ENCODE measurements at regions not wholly inside any gene's neighbourhood (a gene's known extent, or its start where the extent isn't known, plus 50 kb on each side); places are given as distances from the start of the nearest gene placed in this dataset.
"Not testable (repeated sequence)": the region's sequence is repeated elsewhere in the genome, so short reads cannot be mapped to it uniquely, and the experiment has no call there.

GRCh38 chr2:111329309-111329708 is 208.6 kb downstream of the BCL2L11 start:
- not testable (repeated sequence) for H3K36me3 ChIP-seq; H3K27ac ChIP-seq; DNase-seq (ENCODE audit: low read depth in 1 of 2, low spot score in 2 of 2); H3K4me1 ChIP-seq (replicated peaks); H3K27me3 ChIP-seq (replicated peaks); H3K9me3 ChIP-seq (replicated peaks); H3K4me3 ChIP-seq

GRCh38 chr2:111331099-111331724 is 210.5 kb downstream of the BCL2L11 start:
- H3K27me3 ChIP-seq (replicated peaks); H3K36me3 ChIP-seq; H3K27ac ChIP-seq; DNase-seq (ENCODE audit: low read depth in 1 of 2, low spot score in 2 of 2); H3K4me1 ChIP-seq (replicated peaks); H3K9me3 ChIP-seq (replicated peaks); H3K4me3 ChIP-seq: not testable (repeated sequence)

GRCh38 chr2:111335220-111335907 is 214.7 kb downstream of the BCL2L11 start:
- H3K9me3 ChIP-seq (replicated peaks); H3K4me3 ChIP-seq; DNase-seq (ENCODE audit: low read depth in 1 of 2, low spot score in 2 of 2); H3K36me3 ChIP-seq; H3K27ac ChIP-seq; H3K4me1 ChIP-seq (replicated peaks); H3K27me3 ChIP-seq (replicated peaks): not testable (repeated sequence)

GRCh38 chr2:111338474-111338873 is 217.8 kb downstream of the BCL2L11 start:
- DNase-seq (ENCODE audit: low read depth in 1 of 2, low spot score in 2 of 2); H3K4me1 ChIP-seq (replicated peaks); H3K9me3 ChIP-seq (replicated peaks); H3K4me3 ChIP-seq; H3K36me3 ChIP-seq; H3K27ac ChIP-seq; H3K27me3 ChIP-seq (replicated peaks): not testable (repeated sequence)

DNA sequence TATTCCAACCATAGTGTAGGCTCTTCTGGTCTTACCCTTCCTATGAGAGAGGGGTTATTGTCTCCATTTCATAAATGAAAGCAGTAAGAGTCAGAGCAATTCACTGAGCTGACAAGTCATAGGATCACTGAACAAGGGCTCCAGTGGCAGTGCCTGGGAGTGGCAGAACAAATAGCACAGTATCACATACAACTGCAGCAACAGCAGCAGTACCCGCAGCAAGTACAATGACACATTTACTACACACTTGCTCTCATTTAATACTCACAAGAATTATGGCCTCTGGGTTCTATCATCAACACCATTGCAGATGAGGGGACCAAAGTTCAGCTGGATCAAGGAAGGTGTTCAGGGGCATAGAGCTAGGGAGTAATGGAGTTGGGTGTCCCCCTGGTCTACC is 218.8 kb downstream of the BCL2L11 start:
- H3K4me1 ChIP-seq (replicated peaks) = not testable (repeated sequence)

DNA sequence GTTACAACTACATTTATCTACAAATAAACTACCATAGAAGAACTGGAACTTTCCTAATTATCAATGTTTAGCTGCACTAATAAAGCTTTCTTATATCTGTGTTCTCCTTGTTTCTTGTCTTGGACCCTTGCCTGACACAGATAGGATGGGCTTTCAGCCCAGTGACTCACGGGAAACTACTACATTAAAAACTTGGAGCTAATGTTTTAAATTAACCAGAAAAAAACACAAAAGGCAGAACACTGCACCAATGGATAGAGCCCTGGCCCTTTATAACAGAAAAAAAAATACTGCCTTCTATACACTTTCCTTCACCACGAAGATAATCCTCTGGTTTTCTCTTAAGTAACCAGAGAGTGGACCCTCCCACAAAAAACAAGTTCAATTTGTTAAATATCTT is 223.9 kb downstream of the BCL2L11 start:
- H3K27me3 ChIP-seq (replicated peaks) = not testable (repeated sequence)

More for the DNA sequence above, 218.8 kb downstream of the BCL2L11 start:
- DNase-seq (ENCODE audit: low read depth in 1 of 2, low spot score in 2 of 2); H3K27me3 ChIP-seq (replicated peaks); H3K27ac ChIP-seq; H3K9me3 ChIP-seq (replicated peaks); H3K36me3 ChIP-seq; H3K4me3 ChIP-seq: not testable (repeated sequence)

DNA sequence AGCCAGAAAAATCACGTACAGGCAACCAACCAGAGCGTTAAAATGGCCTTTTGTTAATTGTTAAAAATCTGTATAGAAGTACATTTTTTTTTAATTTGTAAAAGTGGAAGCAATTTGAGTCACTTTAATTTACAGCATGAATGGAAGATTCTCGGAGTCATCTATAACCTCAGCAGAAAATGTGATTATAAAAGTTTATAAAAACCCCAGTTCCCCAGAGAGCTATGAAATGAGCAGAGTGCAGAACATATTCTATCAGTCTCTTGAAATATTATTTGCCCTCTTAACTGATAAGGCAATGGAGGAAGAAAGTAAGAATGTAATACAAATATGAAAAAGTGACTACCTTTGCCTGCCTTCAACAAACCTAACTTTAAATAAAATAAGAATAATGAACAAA is 224.7 kb downstream of the BCL2L11 start:
- not testable (repeated sequence) for H3K27ac ChIP-seq; H3K9me3 ChIP-seq (replicated peaks); H3K4me1 ChIP-seq (replicated peaks); H3K27me3 ChIP-seq (replicated peaks); H3K4me3 ChIP-seq; DNase-seq (ENCODE audit: low read depth in 1 of 2, low spot score in 2 of 2); H3K36me3 ChIP-seq

More for the DNA sequence above, 223.9 kb downstream of the BCL2L11 start:
- H3K4me3 ChIP-seq; H3K27ac ChIP-seq; H3K4me1 ChIP-seq (replicated peaks); H3K9me3 ChIP-seq (replicated peaks); DNase-seq (ENCODE audit: low read depth in 1 of 2, low spot score in 2 of 2); H3K36me3 ChIP-seq: not testable (repeated sequence)

GRCh38 chr2:111346018-111346930 is 225.6 kb downstream of the BCL2L11 start:
- not testable (repeated sequence) for H3K27ac ChIP-seq; H3K4me1 ChIP-seq (replicated peaks); H3K27me3 ChIP-seq (replicated peaks); H3K4me3 ChIP-seq; H3K9me3 ChIP-seq (replicated peaks); H3K36me3 ChIP-seq
- peak in 1 of 2 experiments; percentile 9 for DNase-seq (ENCODE audit: low read depth in 1 of 2, low spot score in 2 of 2)

DNA sequence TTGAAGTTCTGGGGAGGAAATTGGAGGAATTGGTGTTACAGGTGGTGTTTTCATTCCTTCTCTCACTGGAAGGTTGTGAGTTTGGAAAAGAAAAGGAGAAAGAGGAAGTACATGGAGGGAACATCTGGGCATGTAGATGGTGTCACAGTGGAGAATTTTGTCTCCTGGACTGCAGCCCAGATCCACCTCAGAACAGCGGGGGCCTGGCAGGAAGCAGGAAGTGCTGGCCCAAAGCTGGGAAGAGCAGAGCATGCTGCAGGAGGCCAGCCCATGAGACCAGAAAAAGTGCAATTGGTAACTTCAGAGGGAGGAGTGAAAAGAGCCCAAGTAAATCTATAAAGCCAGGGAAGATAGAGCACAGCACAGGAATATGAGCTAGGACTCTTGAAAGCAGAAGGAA is 227.0 kb downstream of the BCL2L11 start:
- H3K9me3 ChIP-seq (replicated peaks); H3K27ac ChIP-seq: not testable (repeated sequence)

GRCh38 chr2:111348316-111348715 is 227.6 kb downstream of the BCL2L11 start:
- H3K4me1 ChIP-seq (replicated peaks); H3K27me3 ChIP-seq (replicated peaks); DNase-seq (ENCODE audit: low read depth in 1 of 2, low spot score in 2 of 2); H3K27ac ChIP-seq; H3K36me3 ChIP-seq; H3K9me3 ChIP-seq (replicated peaks); H3K4me3 ChIP-seq: not testable (repeated sequence)

More for the DNA sequence above, 227.0 kb downstream of the BCL2L11 start:
- DNase-seq (ENCODE audit: low read depth in 1 of 2, low spot score in 2 of 2); H3K4me1 ChIP-seq (replicated peaks); H3K27me3 ChIP-seq (replicated peaks); H3K36me3 ChIP-seq; H3K4me3 ChIP-seq: not testable (repeated sequence)

DNA sequence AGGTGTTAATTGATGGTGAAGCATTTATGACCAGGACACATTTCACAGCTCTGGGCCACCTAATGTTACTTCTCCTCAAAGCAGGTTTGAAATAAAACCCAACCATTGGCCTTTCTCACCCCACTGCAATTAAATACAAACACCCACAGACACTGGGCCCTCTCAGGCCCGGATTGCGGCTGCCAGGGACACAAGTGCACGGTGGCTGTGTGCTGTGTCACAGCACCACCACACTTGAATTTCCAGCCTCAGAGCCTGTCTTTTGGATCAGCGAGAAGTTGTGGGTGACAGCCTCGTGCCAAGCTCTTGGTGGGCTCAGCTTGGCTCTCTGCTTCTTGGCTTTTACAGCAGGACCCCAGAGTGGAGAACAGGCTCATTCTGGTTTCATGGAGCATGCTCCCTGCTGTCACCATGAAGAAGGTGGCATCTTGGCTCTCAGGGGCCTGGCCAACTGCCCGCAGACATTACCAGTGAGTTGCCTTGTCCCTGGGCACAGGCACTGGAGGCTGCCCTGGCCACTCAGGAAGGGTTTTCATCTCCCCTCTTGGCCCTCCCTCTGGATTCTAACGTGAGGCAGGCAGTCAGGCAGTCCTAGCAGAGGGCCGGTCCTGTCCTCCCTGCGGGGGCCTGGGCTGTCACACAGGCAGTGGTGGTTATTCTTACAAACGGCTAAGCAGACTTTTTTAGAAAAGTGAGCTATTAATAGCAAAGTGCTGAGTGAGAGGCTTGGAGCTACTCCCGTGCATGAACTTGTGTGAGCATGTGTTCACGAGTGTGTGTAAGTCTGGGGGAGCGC is 234.5 kb downstream of the BCL2L11 start:
- not testable (repeated sequence) for H3K27me3 ChIP-seq (replicated peaks); H3K9me3 ChIP-seq (replicated peaks); DNase-seq (ENCODE audit: low read depth in 1 of 2, low spot score in 2 of 2); H3K36me3 ChIP-seq; H3K27ac ChIP-seq; H3K4me3 ChIP-seq; H3K4me1 ChIP-seq (replicated peaks)

DNA sequence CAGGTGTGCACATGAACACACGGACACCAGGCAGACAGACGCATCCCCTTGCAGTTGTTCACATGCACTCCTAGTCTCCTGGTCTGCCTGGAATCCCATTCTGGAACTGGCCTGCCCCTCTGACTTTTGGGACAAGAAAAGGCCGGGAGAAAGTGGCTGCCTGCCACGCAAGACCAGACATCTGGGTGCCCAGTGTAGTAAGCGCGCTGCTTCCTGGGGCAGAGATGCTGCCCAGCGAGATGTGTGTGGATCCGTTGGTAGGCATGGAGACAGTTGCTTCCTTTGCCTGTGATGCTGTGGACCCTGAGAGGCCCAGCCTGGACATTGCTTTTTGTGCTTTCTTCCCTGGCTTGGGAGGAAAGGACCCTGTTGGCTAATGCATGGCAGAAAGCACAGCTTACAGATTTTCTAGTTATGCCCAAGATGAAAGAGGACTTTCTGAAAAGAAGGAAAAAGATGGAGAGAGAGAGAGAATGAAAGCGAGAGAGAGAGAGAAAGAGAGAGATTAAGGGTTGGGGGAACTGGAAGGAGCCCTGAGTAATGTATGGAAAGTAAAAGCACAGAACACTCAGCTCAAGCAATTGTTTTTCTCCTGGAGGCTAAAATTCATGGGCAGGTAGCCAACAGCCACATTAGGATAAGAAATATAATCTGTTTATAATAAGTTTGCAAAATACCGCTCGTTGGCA is 235.3 kb downstream of the BCL2L11 start:
- not testable (repeated sequence) for DNase-seq (ENCODE audit: low read depth in 1 of 2, low spot score in 2 of 2); H3K4me1 ChIP-seq (replicated peaks); H3K27ac ChIP-seq

DNA sequence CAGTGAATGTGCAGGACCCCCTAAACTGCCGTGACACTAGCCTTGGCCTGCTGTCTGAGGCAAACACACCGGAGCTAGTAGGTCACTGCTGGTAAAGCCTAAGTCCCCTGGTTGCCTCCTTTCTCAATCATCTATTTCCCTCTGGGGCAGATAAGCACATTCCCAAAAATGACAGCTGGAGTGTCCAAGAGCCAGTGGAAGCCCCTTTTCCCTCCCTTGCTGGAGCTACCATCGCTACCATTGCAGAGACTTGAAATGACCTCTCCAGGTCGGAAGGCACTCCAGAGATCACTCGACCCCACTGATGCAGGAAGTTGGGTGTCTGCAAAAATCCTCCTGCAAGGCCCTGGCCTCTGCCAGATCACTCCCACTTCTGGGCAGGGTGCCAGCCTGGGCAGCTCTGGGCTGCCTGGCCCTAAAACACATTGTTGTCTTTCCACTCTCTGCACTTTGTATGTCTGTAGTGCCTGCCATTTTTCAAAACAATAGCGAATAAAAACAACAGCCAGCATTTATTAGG is 235.9 kb downstream of the BCL2L11 start:
- not testable (repeated sequence) for H3K4me3 ChIP-seq; H3K9me3 ChIP-seq (replicated peaks); H3K36me3 ChIP-seq; H3K4me1 ChIP-seq (replicated peaks); H3K27ac ChIP-seq; H3K27me3 ChIP-seq (replicated peaks)
- peak; percentile 47 to 89 for DNase-seq (ENCODE audit: low read depth in 1 of 2, low spot score in 2 of 2)

More for the DNA sequence above, 235.3 kb downstream of the BCL2L11 start:
- not testable (repeated sequence) for H3K9me3 ChIP-seq (replicated peaks); H3K27me3 ChIP-seq (replicated peaks); H3K36me3 ChIP-seq; H3K4me3 ChIP-seq

All from SJSA1 (cell line).